ENCODE measurements at regions not wholly inside any gene's neighbourhood (a gene's known extent, or its start where the extent isn't known, plus 50 kb on each side); places are given as distances from the start of the nearest gene placed in this dataset.

GRCh38 chr1:73472810-73473209, 725.2 kb downstream of the LRRIQ3 start:
- BruUV-seq (replicated peaks), result no TSS peak
- intact Hi-C loops (cut with micrococcal nuclease; ENCODE audit: unreplicated experiment), result no loop called here
- Mint-ChIP-seq H3K4me1 (ENCODE audit: low read depth, unreplicated experiment) (no peaks in the 10 kb centered on the region), H3K9me3 (ENCODE audit: unreplicated experiment) (no peaks in the 10 kb centered on the region), H3K27me3 (ENCODE audit: insufficient read depth, unreplicated experiment) (no peaks in the 10 kb centered on the region), H3K27ac (ENCODE audit: unreplicated experiment) (no peak overlapping the region), H3K4me3 (ENCODE audit: unreplicated experiment) (no peak overlapping the region), H3K36me3 (ENCODE audit: insufficient read depth, unreplicated experiment) (no peaks in the 10 kb centered on the region)
- POLR2A ChIA-PET, result no interaction called here
- Histone ChIP-seq H3K9me3 (no peaks in the 10 kb centered on the region), H3K4me1 (no peaks in the 10 kb centered on the region), H3K27me3 (replicated peaks; ENCODE audit: control insufficient read depth, insufficient read depth, low read length) (no peaks in the 10 kb centered on the region), H3K36me3 (ENCODE audit: control insufficient read depth, insufficient read depth, low read length) (no peaks in the 10 kb centered on the region), H3K4me3 (ENCODE audit: low read depth, low read length) (no peak overlapping the region)
- CTCF ChIA-PET, result no interaction called here
- DNase-seq, result no peak
- TF ChIP-seq CTCF (IDR thresholded peaks at IDR 0.05; ENCODE audit: insufficient read depth in 1 of 2, low read depth in 1 of 2, low read length in 1 of 2, severe bottlenecking in 1 of 2, unreplicated experiment in 1 of 2), result no peak

- Histone ChIP-seq H3K9me3 (no peaks in the 10 kb centered on the region), H3K4me3 (ENCODE audit: low read depth, low read length) (no peak overlapping the region), H3K4me1 (no peaks in the 10 kb centered on the region), H3K36me3 (ENCODE audit: control insufficient read depth, insufficient read depth, low read length) (no peaks in the 10 kb centered on the region), H3K27me3 (replicated peaks; ENCODE audit: control insufficient read depth, insufficient read depth, low read length) (no peaks in the 10 kb centered on the region)
- no TSS peak for BruUV-seq (replicated peaks)
- Mint-ChIP-seq H3K27ac (ENCODE audit: unreplicated experiment) (no peak overlapping the region), H3K9me3 (ENCODE audit: unreplicated experiment) (no peaks in the 10 kb centered on the region), H3K27me3 (ENCODE audit: insufficient read depth, unreplicated experiment) (no peaks in the 10 kb centered on the region), H3K4me3 (ENCODE audit: unreplicated experiment) (no peak overlapping the region), H3K4me1 (ENCODE audit: low read depth, unreplicated experiment) (no peaks in the 10 kb centered on the region), H3K36me3 (ENCODE audit: insufficient read depth, unreplicated experiment) (no peaks in the 10 kb centered on the region)
- intact Hi-C loops (cut with micrococcal nuclease; ENCODE audit: unreplicated experiment), result no loop called here
- no peak for TF ChIP-seq CTCF (IDR thresholded peaks at IDR 0.05; ENCODE audit: insufficient read depth in 1 of 2, low read depth in 1 of 2, low read length in 1 of 2, severe bottlenecking in 1 of 2, unreplicated experiment in 1 of 2)
- ChIA-PET CTCF (no interaction called here), POLR2A (no interaction called here)
- DNase-seq, result no peak
These were observed 730.2 kb downstream of the LRRIQ3 start for GRCh38 chr1:73467731-73468130.

GRCh38 chr1:73463873-73464272, 734.1 kb downstream of the LRRIQ3 start:
- H3K36me3 Mint-ChIP-seq (ENCODE audit: insufficient read depth, unreplicated experiment), result no peaks in the 10 kb centered on the region
- no peaks in the 10 kb centered on the region for H3K4me1 ChIP-seq
- H3K36me3 ChIP-seq (ENCODE audit: control insufficient read depth, insufficient read depth, low read length), result no peaks in the 10 kb centered on the region
- no peak overlapping the region for H3K4me3 Mint-ChIP-seq (ENCODE audit: unreplicated experiment)
- CTCF ChIA-PET, result no interaction called here
- intact Hi-C loops (cut with micrococcal nuclease; ENCODE audit: unreplicated experiment), result no loop called here
- no peak for TF ChIP-seq CTCF (IDR thresholded peaks at IDR 0.05; ENCODE audit: insufficient read depth in 1 of 2, low read depth in 1 of 2, low read length in 1 of 2, severe bottlenecking in 1 of 2, unreplicated experiment in 1 of 2)
- H3K4me3 ChIP-seq (ENCODE audit: low read depth, low read length), result no peak overlapping the region
- DNase-seq, result no peak
- POLR2A ChIA-PET, result no interaction called here
- no peaks in the 10 kb centered on the region for H3K9me3 Mint-ChIP-seq (ENCODE audit: unreplicated experiment)
- no peaks in the 10 kb centered on the region for H3K27me3 ChIP-seq (replicated peaks; ENCODE audit: control insufficient read depth, insufficient read depth, low read length)
- H3K4me1 Mint-ChIP-seq (ENCODE audit: low read depth, unreplicated experiment), result no peaks in the 10 kb centered on the region
- H3K27me3 Mint-ChIP-seq (ENCODE audit: insufficient read depth, unreplicated experiment), result no peaks in the 10 kb centered on the region
- no peaks in the 10 kb centered on the region for H3K9me3 ChIP-seq
- H3K27ac Mint-ChIP-seq (ENCODE audit: unreplicated experiment), result no peak overlapping the region
- no TSS peak for BruUV-seq (replicated peaks)
